ENCODE measurements at regions not wholly inside any gene's neighbourhood (a gene's known extent, or its start where the extent isn't known, plus 50 kb on each side); places are given as distances from the start of the nearest gene placed in this dataset.

DNA sequence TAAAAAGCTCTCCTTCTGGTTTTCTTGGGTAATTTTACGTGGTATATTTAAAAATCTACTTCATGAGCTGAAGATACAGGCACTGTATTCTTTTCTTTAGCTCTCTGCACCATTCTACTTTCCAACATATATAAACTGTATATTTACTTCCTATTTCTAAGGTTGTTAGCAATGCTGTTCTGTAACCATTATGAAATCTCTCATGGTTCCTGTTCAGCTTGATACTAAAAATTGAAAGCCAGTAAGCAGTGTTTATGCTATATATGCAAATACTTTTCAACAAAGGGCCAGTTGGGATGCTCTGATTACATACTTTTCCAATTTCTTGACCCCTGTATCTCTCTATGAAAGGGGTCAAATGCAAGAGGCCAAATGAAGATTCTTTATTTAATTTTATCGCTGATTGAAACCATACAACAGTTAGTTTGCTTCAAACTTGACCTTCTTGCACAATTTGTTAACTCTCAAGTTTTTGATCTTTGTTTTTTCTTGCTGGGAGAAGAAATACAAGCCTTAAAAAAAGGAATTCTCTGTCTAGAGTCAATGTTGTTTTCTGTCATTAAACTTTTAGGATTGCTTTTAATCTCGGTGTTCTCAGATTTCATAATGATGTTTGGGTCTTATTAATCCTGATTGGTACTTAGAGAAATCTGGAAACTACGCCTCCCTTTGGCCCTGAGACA lies 223.2 kb downstream of the PRL start:
- DNase-seq (ENCODE audit: low spot score in 2 of 2) (no peak), ATAC-seq (replicated peaks; ENCODE audit: extremely low read depth, poor library complexity, severe bottlenecking) (no peak)

DNA sequence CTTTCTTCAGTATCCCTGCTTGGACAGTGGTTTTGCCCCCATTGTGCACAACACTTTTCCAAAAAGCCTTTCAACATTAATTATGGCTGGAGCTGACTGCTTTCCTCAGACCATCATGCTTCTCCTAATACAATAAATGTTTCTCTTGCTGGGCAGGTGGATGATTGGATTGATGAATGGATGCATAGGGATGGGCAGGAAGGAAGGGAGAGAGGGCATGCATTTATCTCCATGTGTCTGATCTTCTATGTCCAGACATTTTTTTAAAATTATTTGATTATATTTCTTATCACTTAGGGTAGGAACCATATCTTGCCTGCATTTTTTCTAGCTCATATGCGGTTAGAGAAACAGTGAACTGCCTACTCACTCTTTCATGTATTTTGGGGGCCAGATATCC lies 218.5 kb downstream of the PRL start:
- no peak for ATAC-seq (replicated peaks; ENCODE audit: extremely low read depth, poor library complexity, severe bottlenecking)
- no peak for DNase-seq (ENCODE audit: low spot score in 2 of 2)
- no peaks in the 10 kb centered on the region for H3K27me3 Mint-ChIP-seq
- no peaks in the 10 kb centered on the region for H3K36me3 Mint-ChIP-seq (ENCODE audit: insufficient read depth)
- peaks cover 4% of the 10 kb centered on the region for H3K9me3 Mint-ChIP-seq
- no peak overlapping the region for H3K27ac Mint-ChIP-seq (ENCODE audit: low read depth)
- no peak overlapping the region for H3K4me3 Mint-ChIP-seq
- no peaks in the 10 kb centered on the region for H3K4me1 Mint-ChIP-seq

More for the DNA sequence above, 223.2 kb downstream of the PRL start:
- Mint-ChIP-seq H3K27me3 (no peaks in the 10 kb centered on the region), H3K4me3 (no peak overlapping the region), H3K9me3 (peaks cover 4% of the 10 kb centered on the region), H3K27ac (ENCODE audit: low read depth) (no peak overlapping the region), H3K4me1 (no peaks in the 10 kb centered on the region), H3K36me3 (ENCODE audit: insufficient read depth) (no peaks in the 10 kb centered on the region)

DNA sequence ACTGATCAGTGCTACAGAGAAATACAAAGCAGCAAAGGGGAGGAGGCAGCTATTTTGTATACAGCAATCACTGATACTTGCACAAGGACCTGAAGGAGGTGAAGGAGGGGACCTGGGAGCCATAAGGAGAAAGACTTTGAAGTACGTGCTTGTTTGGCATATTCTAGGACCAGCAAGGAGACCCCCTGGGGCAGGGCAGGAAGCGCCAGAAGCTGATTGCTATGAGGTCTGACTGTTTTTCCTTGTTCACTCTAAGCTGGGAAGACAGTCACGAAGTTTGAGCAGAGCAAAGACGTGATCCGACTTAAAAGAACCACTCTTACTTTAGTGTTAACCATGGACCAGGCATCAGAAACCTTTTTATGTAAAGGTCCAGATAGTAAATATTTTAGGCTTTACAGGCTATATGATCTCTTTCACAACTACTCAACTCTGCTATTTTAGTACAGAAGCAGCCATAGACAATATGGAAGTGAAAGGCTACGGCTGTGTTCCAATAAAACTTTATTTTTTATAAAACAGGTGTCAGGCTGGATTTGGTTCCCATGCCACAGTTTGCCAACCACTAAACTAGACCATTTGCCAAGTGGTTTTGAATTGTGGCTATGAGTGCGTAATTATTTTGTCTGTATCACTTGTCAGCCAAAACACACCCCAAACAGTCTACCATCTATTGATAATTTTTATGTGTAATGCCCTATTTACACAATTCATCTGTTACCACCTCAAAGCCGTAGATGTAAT lies 217.9 kb downstream of the PRL start:
- Mint-ChIP-seq H3K27ac (ENCODE audit: low read depth) (no peak overlapping the region), H3K4me1 (no peaks in the 10 kb centered on the region), H3K4me3 (no peak overlapping the region), H3K36me3 (ENCODE audit: insufficient read depth) (no peaks in the 10 kb centered on the region), H3K27me3 (no peaks in the 10 kb centered on the region), H3K9me3 (peaks cover 4% of the 10 kb centered on the region)
- DNase-seq (ENCODE audit: low spot score in 2 of 2) (no peak), ATAC-seq (replicated peaks; ENCODE audit: extremely low read depth, poor library complexity, severe bottlenecking) (no peak)

DNA sequence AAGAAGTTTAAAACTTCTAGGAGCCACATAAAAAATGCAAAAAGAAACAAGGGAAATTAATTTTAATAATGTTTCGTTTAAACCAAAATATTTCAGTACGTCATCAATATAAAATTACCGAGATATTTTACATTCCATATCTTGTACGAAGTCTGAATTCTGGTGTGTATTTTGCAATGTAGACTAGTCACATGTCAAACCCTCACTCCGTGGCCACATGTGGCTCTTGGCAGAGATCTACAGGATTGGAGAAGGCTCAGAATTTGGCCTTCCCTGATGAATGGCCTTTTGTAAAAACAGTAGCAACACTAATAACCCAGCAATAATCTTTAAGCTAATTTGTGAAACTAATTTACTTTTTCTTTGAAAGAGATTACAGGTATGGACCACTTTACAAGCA lies 217.1 kb downstream of the PRL start:
- peaks cover 4% of the 10 kb centered on the region for H3K9me3 Mint-ChIP-seq
- ATAC-seq (replicated peaks; ENCODE audit: extremely low read depth, poor library complexity, severe bottlenecking): no peak
- no peak overlapping the region for H3K27ac Mint-ChIP-seq (ENCODE audit: low read depth)
- no peaks in the 10 kb centered on the region for H3K27me3 Mint-ChIP-seq
- no peak overlapping the region for H3K4me3 Mint-ChIP-seq
- no peak for DNase-seq (ENCODE audit: low spot score in 2 of 2)
- no peaks in the 10 kb centered on the region for H3K36me3 Mint-ChIP-seq (ENCODE audit: insufficient read depth)
- no peaks in the 10 kb centered on the region for H3K4me1 Mint-ChIP-seq

DNA sequence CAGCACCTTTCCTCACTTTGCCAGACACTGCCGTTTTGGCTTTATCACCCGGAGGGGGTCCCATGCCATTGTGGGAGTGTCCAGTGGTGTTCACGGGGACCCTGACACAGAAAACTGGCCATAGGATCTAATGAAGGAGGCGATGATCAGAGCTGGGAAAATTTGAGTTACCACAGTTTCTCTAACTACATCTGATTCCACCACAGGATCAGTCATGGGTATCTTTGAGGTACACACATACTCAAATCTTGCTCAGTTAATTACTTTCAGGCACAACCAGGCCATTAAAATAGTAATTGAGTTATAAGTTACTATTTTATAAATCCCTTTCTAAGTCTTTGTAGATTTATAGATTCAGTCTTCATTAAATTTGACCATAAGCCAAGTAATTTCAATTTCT lies 215.1 kb downstream of the PRL start:
- ATAC-seq (replicated peaks; ENCODE audit: extremely low read depth, poor library complexity, severe bottlenecking) (no peak), DNase-seq (ENCODE audit: low spot score in 2 of 2) (no peak)
- H3K9me3 Mint-ChIP-seq: peaks cover 4% of the 10 kb centered on the region
- H3K27ac Mint-ChIP-seq (ENCODE audit: low read depth): no peak overlapping the region
- H3K27me3 Mint-ChIP-seq: no peaks in the 10 kb centered on the region
- H3K4me3 Mint-ChIP-seq: no peak overlapping the region
- H3K36me3 Mint-ChIP-seq (ENCODE audit: insufficient read depth): no peaks in the 10 kb centered on the region
- no peaks in the 10 kb centered on the region for H3K4me1 Mint-ChIP-seq

DNA sequence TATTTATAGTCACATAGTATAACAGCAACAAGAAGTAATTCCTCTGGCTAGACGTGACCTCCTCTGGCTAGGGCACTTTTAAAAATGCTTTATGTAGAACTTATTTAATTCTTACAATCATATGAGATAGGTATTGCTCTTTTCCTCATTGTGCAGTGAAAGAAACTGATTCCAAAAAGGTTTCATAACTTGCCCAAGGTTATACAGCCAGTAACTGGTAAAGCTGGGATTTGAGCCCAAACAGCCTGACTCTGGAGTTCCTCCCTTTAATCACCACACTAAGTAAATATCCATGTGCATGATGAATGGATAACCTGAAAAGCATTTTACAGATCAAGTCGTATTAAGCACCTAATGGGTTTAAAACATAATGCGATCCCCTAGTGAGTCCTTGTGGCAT lies 214.6 kb downstream of the PRL start:
- no peaks in the 10 kb centered on the region for H3K4me1 Mint-ChIP-seq
- no peaks in the 10 kb centered on the region for H3K27me3 Mint-ChIP-seq
- ATAC-seq (replicated peaks; ENCODE audit: extremely low read depth, poor library complexity, severe bottlenecking): no peak
- H3K36me3 Mint-ChIP-seq (ENCODE audit: insufficient read depth): no peaks in the 10 kb centered on the region
- H3K27ac Mint-ChIP-seq (ENCODE audit: low read depth): no peak overlapping the region
- peaks cover 4% of the 10 kb centered on the region for H3K9me3 Mint-ChIP-seq
- no peak for DNase-seq (ENCODE audit: low spot score in 2 of 2)
- no peak overlapping the region for H3K4me3 Mint-ChIP-seq

DNA sequence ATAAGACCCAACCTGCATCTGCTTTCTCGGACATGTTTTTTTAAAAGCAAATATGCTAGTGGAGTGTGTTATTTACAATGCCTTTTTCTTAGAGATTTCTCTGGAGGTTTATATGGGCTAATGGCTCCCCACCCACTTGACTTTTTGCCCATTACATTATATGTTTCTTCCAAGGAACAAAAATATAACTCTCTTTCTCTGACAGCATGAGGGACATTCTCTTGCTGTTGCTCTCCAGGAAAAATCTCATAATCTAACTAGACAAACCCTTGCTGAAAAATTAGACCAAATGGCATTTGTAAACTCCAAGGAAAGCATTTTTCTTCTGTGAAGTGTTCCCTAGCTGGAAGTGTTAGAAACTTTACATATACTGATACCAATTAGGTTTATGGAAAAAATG lies 213.7 kb downstream of the PRL start:
- peaks cover 4% of the 10 kb centered on the region for H3K9me3 Mint-ChIP-seq
- ATAC-seq (replicated peaks; ENCODE audit: extremely low read depth, poor library complexity, severe bottlenecking) (no peak), DNase-seq (ENCODE audit: low spot score in 2 of 2) (no peak)
- no peaks in the 10 kb centered on the region for H3K4me1 Mint-ChIP-seq
- H3K4me3 Mint-ChIP-seq: no peak overlapping the region
- no peaks in the 10 kb centered on the region for H3K27me3 Mint-ChIP-seq
- H3K36me3 Mint-ChIP-seq (ENCODE audit: insufficient read depth): no peaks in the 10 kb centered on the region
- no peak overlapping the region for H3K27ac Mint-ChIP-seq (ENCODE audit: low read depth)

DNA sequence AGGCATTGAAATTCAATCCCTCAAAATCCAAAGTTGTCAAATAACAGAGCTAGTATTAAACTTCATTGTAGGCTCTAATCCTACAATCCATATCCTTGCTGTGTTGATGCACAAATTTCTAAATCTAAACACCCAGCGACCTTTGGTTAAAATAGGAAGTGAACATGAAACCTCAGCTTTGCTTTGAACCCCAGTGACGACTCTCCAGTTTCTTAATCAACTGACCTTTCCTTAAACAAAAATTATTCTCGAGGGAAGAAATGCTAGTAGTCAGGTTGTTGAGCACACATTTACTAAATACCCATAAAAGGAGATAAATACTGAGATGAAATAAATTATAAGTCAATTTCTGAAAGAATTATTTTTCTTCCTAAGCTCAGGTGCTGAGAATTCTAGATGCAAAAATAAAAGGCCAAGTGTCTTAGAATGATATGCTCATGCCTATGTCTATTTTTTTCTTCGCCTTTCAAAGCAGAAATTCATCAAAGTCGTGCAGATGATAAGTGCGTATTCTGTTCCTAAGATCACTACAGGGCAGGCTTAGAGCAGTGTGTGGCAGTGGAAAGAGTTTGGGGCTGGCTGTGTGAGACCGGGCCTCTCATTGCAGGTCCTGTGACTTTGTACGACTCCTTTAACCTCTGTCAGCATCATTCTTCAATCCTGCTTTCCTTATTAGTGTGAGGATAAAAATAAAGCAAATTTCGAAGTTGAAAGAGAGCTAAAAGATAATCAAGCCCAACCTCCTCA lies 208.7 kb downstream of the PRL start:
- Mint-ChIP-seq H3K4me3 (no peak overlapping the region), H3K27me3 (no peaks in the 10 kb centered on the region), H3K36me3 (ENCODE audit: insufficient read depth) (no peaks in the 10 kb centered on the region), H3K4me1 (no peaks in the 10 kb centered on the region), H3K9me3 (peaks cover under 1% of the 10 kb centered on the region), H3K27ac (ENCODE audit: low read depth) (no peak overlapping the region)
- ATAC-seq (replicated peaks; ENCODE audit: extremely low read depth, poor library complexity, severe bottlenecking) (no peak), DNase-seq (ENCODE audit: low spot score in 2 of 2) (no peak)

DNA sequence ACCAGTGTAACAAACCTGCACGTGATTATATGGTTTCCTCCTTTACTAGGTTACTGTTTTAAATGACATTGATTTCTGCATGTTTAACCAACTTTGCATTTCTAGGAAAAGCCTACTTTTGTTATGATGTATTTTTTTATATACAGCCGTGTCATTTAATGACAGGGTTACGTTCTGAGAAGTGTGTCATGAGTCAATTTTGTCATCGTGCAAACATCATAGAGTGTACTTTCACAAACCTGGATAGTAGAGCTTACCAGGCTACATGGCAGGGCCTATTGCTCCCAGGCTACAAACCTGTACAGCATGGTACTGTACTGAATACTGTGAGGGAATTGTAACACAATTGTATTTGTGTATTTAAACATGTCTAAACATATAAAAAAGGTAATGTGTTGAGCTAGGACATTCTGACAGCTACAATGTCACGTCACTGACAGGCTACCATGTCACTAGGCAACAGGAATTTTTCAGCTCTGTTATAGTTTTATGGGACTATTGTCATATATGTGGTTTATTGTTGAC lies 205.3 kb downstream of the PRL start:
- ATAC-seq (replicated peaks; ENCODE audit: extremely low read depth, poor library complexity, severe bottlenecking): no peak
- H3K27ac Mint-ChIP-seq (ENCODE audit: low read depth): no peak overlapping the region
- H3K9me3 Mint-ChIP-seq: no peaks in the 10 kb centered on the region
- H3K27me3 Mint-ChIP-seq: no peaks in the 10 kb centered on the region
- no peaks in the 10 kb centered on the region for H3K36me3 Mint-ChIP-seq (ENCODE audit: insufficient read depth)
- H3K4me1 Mint-ChIP-seq: no peaks in the 10 kb centered on the region
- DNase-seq (ENCODE audit: low spot score in 2 of 2): no peak
- H3K4me3 Mint-ChIP-seq: no peak overlapping the region

DNA sequence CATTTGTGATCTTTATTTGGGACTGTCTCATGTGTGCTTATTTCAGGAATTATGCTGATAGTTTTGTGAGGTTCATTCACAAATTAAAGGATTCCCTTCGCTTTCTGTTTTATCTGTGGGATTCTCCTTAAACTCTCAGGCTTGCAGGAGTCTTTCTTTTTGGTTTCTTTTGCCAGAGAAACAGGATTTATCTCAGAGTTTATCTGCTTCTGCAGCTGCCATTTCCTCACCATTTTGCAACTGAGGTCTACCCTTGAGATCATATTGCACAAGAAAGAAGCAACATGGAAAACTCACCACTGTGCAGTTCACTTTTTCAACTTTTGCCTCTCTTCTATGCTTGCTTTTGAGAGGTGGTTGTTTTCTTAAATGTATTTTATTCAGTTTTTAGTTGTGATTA lies 201.0 kb downstream of the PRL start:
- no peaks in the 10 kb centered on the region for H3K9me3 Mint-ChIP-seq
- H3K4me1 Mint-ChIP-seq: no peaks in the 10 kb centered on the region
- H3K36me3 Mint-ChIP-seq (ENCODE audit: insufficient read depth): no peaks in the 10 kb centered on the region
- no peak overlapping the region for H3K27ac Mint-ChIP-seq (ENCODE audit: low read depth)
- no peaks in the 10 kb centered on the region for H3K27me3 Mint-ChIP-seq
- no peak for DNase-seq (ENCODE audit: low spot score in 2 of 2)
- no peak overlapping the region for H3K4me3 Mint-ChIP-seq
- ATAC-seq (replicated peaks; ENCODE audit: extremely low read depth, poor library complexity, severe bottlenecking): no peak

DNA sequence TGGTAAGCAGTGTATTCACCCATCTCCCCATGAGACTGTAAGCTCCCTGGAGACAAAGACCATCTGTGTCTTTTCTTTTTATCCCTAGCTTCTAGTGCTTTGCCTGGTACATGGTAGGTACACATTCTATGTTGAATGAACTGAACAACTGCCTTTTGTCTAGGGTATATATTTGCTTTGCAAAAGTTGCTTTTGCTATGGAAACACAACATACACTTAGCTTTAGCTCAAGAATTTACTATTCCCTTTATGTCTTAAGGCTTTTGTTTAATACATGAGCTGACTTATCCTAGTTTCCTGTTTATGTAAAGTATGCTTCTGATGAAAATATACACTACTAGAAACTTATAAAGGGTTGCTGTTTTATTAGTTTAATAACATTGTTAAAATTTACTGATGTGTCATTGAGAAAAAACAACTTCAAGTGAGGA lies 198.2 kb downstream of the PRL start:
- no peaks in the 10 kb centered on the region for H3K4me1 Mint-ChIP-seq
- no peak overlapping the region for H3K27ac Mint-ChIP-seq (ENCODE audit: low read depth)
- no peaks in the 10 kb centered on the region for H3K36me3 Mint-ChIP-seq (ENCODE audit: insufficient read depth)
- H3K9me3 Mint-ChIP-seq: no peaks in the 10 kb centered on the region
- H3K27me3 Mint-ChIP-seq: no peaks in the 10 kb centered on the region
- no peak overlapping the region for H3K4me3 Mint-ChIP-seq
- DNase-seq (ENCODE audit: low spot score in 2 of 2) (no peak), ATAC-seq (replicated peaks; ENCODE audit: extremely low read depth, poor library complexity, severe bottlenecking) (no peak)

DNA sequence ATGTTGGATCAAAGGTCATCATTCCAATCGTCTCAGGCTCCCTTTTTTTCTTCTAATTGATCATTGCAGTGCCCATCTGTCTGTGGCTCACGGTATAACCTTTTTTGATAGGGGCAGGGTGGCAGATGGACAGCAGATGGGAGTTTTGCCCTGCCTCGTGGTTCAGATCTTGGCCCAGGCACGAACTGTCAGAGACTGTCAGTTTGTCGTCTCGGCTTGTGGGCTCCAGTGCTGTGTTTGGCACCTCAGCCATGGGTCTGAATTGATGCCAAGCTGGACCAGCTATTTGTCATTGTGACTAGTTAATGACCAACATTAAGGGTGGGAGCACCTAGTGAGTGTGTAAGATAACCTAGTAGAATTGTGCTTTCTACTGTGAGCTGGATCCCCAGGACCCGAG lies 197.6 kb downstream of the PRL start:
- DNase-seq (ENCODE audit: low spot score in 2 of 2) (no peak), ATAC-seq (replicated peaks; ENCODE audit: extremely low read depth, poor library complexity, severe bottlenecking) (no peak)
- H3K4me3 Mint-ChIP-seq: no peak overlapping the region
- H3K9me3 Mint-ChIP-seq: no peaks in the 10 kb centered on the region
- H3K36me3 Mint-ChIP-seq (ENCODE audit: insufficient read depth): no peaks in the 10 kb centered on the region
- H3K4me1 Mint-ChIP-seq: no peaks in the 10 kb centered on the region
- H3K27ac Mint-ChIP-seq (ENCODE audit: low read depth): no peak overlapping the region
- no peaks in the 10 kb centered on the region for H3K27me3 Mint-ChIP-seq

DNA sequence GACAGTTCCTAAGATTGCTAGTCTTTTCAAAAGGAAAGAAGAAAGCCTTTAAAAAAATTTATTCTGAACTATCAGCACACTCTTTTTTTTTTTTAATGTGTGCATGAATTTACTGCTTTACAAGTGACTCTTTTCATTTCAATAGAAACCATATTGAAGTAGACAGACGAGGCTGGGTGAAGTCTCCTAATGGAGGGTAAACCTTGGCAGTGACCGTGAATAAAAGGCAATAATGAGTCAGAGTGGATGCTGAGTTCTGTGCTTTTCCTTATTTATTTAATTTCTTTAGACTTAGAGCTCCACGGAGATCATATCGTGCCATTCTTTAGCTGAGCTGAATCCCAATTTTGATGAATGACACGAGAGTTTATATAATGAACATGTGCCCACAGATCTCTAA lies 196.9 kb downstream of the PRL start:
- no peak for DNase-seq (ENCODE audit: low spot score in 2 of 2)
- Mint-ChIP-seq H3K36me3 (ENCODE audit: insufficient read depth) (no peaks in the 10 kb centered on the region), H3K4me1 (no peaks in the 10 kb centered on the region), H3K27ac (ENCODE audit: low read depth) (no peak overlapping the region), H3K9me3 (peaks cover 4% of the 10 kb centered on the region), H3K27me3 (no peaks in the 10 kb centered on the region), H3K4me3 (no peak overlapping the region)
- no peak for ATAC-seq (replicated peaks; ENCODE audit: extremely low read depth, poor library complexity, severe bottlenecking)
